IMR-90 (cell line): ENCODE measurements at regions not wholly inside any gene's neighbourhood (a gene's known extent, or its start where the extent isn't known, plus 50 kb on each side); places are given as distances from the start of the nearest gene placed in this dataset.

Experiments
- ATAC-seq: fragments of 200-7000 bp; cut with Tn5 transposase; 2 replicates; pipeline ENCODE4 v1.9.1; 2020; ENCODE audit warnings: low read depth, mild to moderate bottlenecking, moderate library complexity
- BruUV-seq: library from RNA; stranded (reverse); fragments of 400-500 nt; replicated peaks from 2 replicates; lab custom pipeline; 2021; lab: Mats Ljungman, UMichigan
- CTCF ChIA-PET: fragments of 300-600 bp; formaldehyde crosslinking; extraction: SDS; loops from one replicate; lab custom pipeline; 2021; ENCODE audit warnings: antibody characterized with exemption; lab: Yijun Ruan, JAX
- POLR2A ChIA-PET: fragments of 300-600 bp; sonication (Branson Sonifier 250); formaldehyde crosslinking; loops from one replicate; lab custom pipeline; 2022; ENCODE audit warnings: antibody characterized with exemption; ENCODE audit not compliant: unreplicated experiment; lab: Charles Lee
- DNase-seq: peaks from one replicate; pipeline ENCODE4 v3.0.0; 2013
- H2AFZ ChIP-seq: replicated peaks from 2 replicates; pipeline ENCODE3; 2013; ENCODE audit warnings: low read length, mild to moderate bottlenecking; ENCODE audit not compliant: poor library complexity
- H2AK5ac ChIP-seq: 2 replicates; pipeline ENCODE4 v1.6.1; 2013; ENCODE audit warnings: low read depth, low read length, inconsistent platforms
- H2AK9ac ChIP-seq: replicated peaks from 2 replicates; pipeline ENCODE3; 2013; ENCODE audit warnings: mild to moderate bottlenecking, low read depth, low read length, moderate library complexity; ENCODE audit not compliant: poor library complexity
- H2BK120ac ChIP-seq: 2 replicates; pipeline ENCODE4 v1.6.1; 2013; ENCODE audit warnings: low read depth, low read length, inconsistent platforms
- H2BK15ac ChIP-seq: 3 replicates; pipeline ENCODE4 v1.6.1; 2013; ENCODE audit warnings: low read depth, low read length, inconsistent platforms
- H2BK20ac ChIP-seq: 2 replicates; pipeline ENCODE4 v1.6.1; 2013; ENCODE audit warnings: low read depth, mild to moderate bottlenecking, inconsistent platforms, low read length, moderate library complexity
- H2BK5ac ChIP-seq: 2 replicates; pipeline ENCODE4 v1.6.1; 2013; ENCODE audit warnings: mild to moderate bottlenecking, low read depth, low read length, inconsistent platforms; ENCODE audit not compliant: poor library complexity, severe bottlenecking
- H3K14ac ChIP-seq: replicated peaks from 2 replicates; pipeline ENCODE4 v1.6.1; 2013; ENCODE audit warnings: low read depth, low read length, inconsistent platforms
- H3K18ac ChIP-seq: 2 replicates; pipeline ENCODE4 v1.6.1; 2013; ENCODE audit warnings: low read depth, low read length, control low read depth
- H3K23ac ChIP-seq: 2 replicates; pipeline ENCODE4 v1.6.1; 2013; ENCODE audit warnings: low read depth, low read length, inconsistent platforms
- H3K27ac ChIP-seq: 2 replicates; pipeline ENCODE4 v1.5.1; 2013; ENCODE audit warnings: mild to moderate bottlenecking, control low read depth, low read length; ENCODE audit not compliant: insufficient read depth
- H3K27me3 ChIP-seq: 2 replicates; pipeline ENCODE4 v1.6.1; 2013; ENCODE audit warnings: low read length; ENCODE audit not compliant: control insufficient read depth, insufficient read depth
- H3K36me3 ChIP-seq: 2 replicates; pipeline ENCODE4 v1.6.1; 2013; ENCODE audit warnings: low read length, mixed read lengths; ENCODE audit not compliant: control insufficient read depth, insufficient read depth
- H3K4ac ChIP-seq: 2 replicates; pipeline ENCODE4 v1.6.1; 2013; ENCODE audit warnings: low read depth, low read length, inconsistent platforms
- H3K4me1 ChIP-seq: 2 replicates; pipeline ENCODE4 v1.6.1; 2013; ENCODE audit warnings: low read length, mixed read lengths; ENCODE audit not compliant: control insufficient read depth, insufficient read depth
- H3K4me2 ChIP-seq: 2 replicates; pipeline ENCODE4 v1.6.1; 2013; ENCODE audit warnings: low read depth, mild to moderate bottlenecking, control low read depth, low read length, moderate library complexity
- H3K4me3 ChIP-seq: 2 replicates; pipeline ENCODE4 v1.5.1; 2013; ENCODE audit warnings: low read depth, mild to moderate bottlenecking, control low read depth, low read length, moderate library complexity; ENCODE audit not compliant: insufficient read depth
- H3K56ac ChIP-seq: 2 replicates; pipeline ENCODE4 v1.6.1; 2013; ENCODE audit warnings: low read length, inconsistent platforms; ENCODE audit not compliant: insufficient read depth; ENCODE audit errors: extremely low read depth
- H3K79me1 ChIP-seq, 2 experiments: 2 replicates each; pipeline ENCODE4 v1.6.1; 2013; ENCODE audit warnings: low read length in 2 of 2, inconsistent platforms in 1 of 2, low read depth in 1 of 2
- H3K9ac ChIP-seq: 2 replicates; pipeline ENCODE4 v1.6.1; 2013; ENCODE audit warnings: low read depth, low read length, control low read depth
- H3K9me1 ChIP-seq: 2 replicates; pipeline ENCODE4 v1.6.1; 2013; ENCODE audit warnings: low read length, inconsistent platforms; ENCODE audit not compliant: insufficient read depth
- H3K9me3 ChIP-seq: 2 replicates; pipeline ENCODE4 v1.6.1; 2013; ENCODE audit warnings: low read length; ENCODE audit not compliant: control insufficient read depth, insufficient read depth
- H4K20me1 ChIP-seq: 2 replicates; pipeline ENCODE4 v1.6.1; 2013; ENCODE audit warnings: low read length, inconsistent platforms; ENCODE audit not compliant: insufficient read depth
- H4K5ac ChIP-seq: 2 replicates; pipeline ENCODE4 v1.6.1; 2013; ENCODE audit warnings: mild to moderate bottlenecking, low read depth, low read length, control low read depth
- H4K8ac ChIP-seq, 2 experiments: 2 replicates each; pipeline ENCODE4 v1.6.1; 2013; ENCODE audit warnings: low read depth in 2 of 2, low read length in 2 of 2, control low read depth in 1 of 2, inconsistent platforms in 1 of 2
- H4K91ac ChIP-seq: 2 replicates; pipeline ENCODE4 v1.6.1; 2013; ENCODE audit warnings: low read depth, low read length, inconsistent platforms; ENCODE audit not compliant: insufficient read depth
- CHD1 ChIP-seq: IDR thresholded peaks from 2 replicates; pipeline ENCODE4 v1.6.1; 2012; ENCODE audit warnings: low read depth, low read length, improper control_type of control experiment
- MAFK ChIP-seq: IDR thresholded peaks from 2 replicates; pipeline ENCODE4 v1.6.1; 2012; ENCODE audit warnings: low read depth, low read length, improper control_type of control experiment
- MXI1 ChIP-seq: IDR thresholded peaks from 2 replicates; pipeline ENCODE4 v1.6.1; 2012; ENCODE audit warnings: low read depth, mild to moderate bottlenecking, low read length, moderate library complexity, borderline replicate concordance
- SMC3 ChIP-seq: fragments of 150-350 bp; IDR thresholded peaks from 2 replicates; pipeline ENCODE4 v1.6.1; 2016; ENCODE audit warnings: low read depth, mild to moderate bottlenecking, antibody characterized with exemption, low read length, moderate library complexity
- WGBS, 2 experiments: methylation state at CpG; one replicate each; pipeline versions ENCODE4 v1.1.5 to v1.1.7; 2013; ENCODE audit warnings: missing lambda C conversion rate in 2 of 2; ENCODE audit not compliant: insufficient read length in 1 of 2; ENCODE audit errors: extremely low coverage in 2 of 2; 5-methylcytosine and 5-hydroxymethylcytosine counted together
- dilution Hi-C: fragments of 300-500 bp; cut with HindIII; formaldehyde crosslinking; loops from one replicate; pipeline ENCODE4 v1.14.3; 2018; ENCODE audit warnings: low sequenced_read_pairs; ENCODE audit not compliant: unreplicated experiment
- in situ Hi-C: fragments of 300-500 bp; cut with MboI; formaldehyde crosslinking; loops from 3 replicates; pipeline ENCODE4 v1.14.3; 2019; ENCODE audit warnings: low sequenced_read_pairs, inconsistent platforms, mixed read lengths
- intact Hi-C: fragments of 100-400 bp; cut with micrococcal nuclease; formaldehyde crosslinking; loops from 2 replicates; pipeline ENCODE4 v1.10.0; 2022
- TF ChIP-seq, protein P1 (sequence below): fragments of 150-350 bp; IDR thresholded peaks from 2 replicates; pipeline ENCODE4 v1.6.1; 2016; ENCODE audit warnings: low read depth, mild to moderate bottlenecking, low read length, moderate library complexity, borderline replicate concordance

DNA sequence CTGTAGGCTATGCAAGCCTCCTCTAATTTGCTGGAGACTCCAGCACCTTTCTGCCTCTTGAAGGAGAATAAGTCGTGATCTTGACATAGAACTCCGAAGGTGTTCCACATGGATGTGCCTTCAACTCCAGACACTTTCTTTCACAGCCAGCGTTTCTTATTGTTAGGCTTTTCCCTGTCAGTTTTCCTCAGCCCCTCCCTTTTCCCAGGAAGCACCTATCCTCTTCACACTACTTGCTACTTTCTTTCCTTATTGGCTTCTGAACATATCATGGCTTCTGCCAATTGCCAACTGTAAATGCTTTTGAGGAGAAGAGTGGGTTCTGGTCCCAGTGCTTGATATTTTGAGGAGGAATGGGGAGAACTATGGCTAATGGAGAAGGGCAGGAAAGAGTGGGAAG lies 216.3 kb upstream of the PGR start:
- Histone ChIP-seq H3K27me3 (no peaks in the 10 kb centered on the region), H3K4me1 (no peaks in the 10 kb centered on the region), H3K79me1 (no peaks in the 10 kb centered on the region), H3K14ac (no peak overlapping the region), H3K9me3 (no peaks in the 10 kb centered on the region), H3K9ac (no peak overlapping the region), H4K91ac (no peak overlapping the region), H3K4ac (no peak overlapping the region), H2BK20ac (no peak overlapping the region), H3K9me1 (no peaks in the 10 kb centered on the region), H2BK15ac (no peak overlapping the region), H2AK5ac (no peak overlapping the region), H3K4me3 (no peak overlapping the region), H3K27ac (no peak overlapping the region), H2BK120ac (no peak overlapping the region), H4K5ac (no peak overlapping the region), H2AFZ (no peak overlapping the region), H3K23ac (no peak overlapping the region), H3K18ac (no peak overlapping the region), H3K4me2 (no peak overlapping the region), H2AK9ac (no peak overlapping the region), H4K8ac (no peak overlapping the region; a peak in 1 of 4 replicates), H2BK5ac (no peak overlapping the region), H3K56ac (no peak overlapping the region), H3K36me3 (no peaks in the 10 kb centered on the region), H4K20me1 (no peaks in the 10 kb centered on the region)
- WGBS, 2 experiments: 89% methylated on average over 3 of the region's 3 CpGs; no CpG with 5 or more reads in 1 of the 2 experiments
- DNase-seq (no peak), ATAC-seq (no peak)
- CTCF ChIA-PET: no interaction called here
- POLR2A ChIA-PET: no interaction called here
- no peak for TF ChIP-seq MXI1
- TF ChIP-seq SMC3: no peak
- TF ChIP-seq, protein P1, sequence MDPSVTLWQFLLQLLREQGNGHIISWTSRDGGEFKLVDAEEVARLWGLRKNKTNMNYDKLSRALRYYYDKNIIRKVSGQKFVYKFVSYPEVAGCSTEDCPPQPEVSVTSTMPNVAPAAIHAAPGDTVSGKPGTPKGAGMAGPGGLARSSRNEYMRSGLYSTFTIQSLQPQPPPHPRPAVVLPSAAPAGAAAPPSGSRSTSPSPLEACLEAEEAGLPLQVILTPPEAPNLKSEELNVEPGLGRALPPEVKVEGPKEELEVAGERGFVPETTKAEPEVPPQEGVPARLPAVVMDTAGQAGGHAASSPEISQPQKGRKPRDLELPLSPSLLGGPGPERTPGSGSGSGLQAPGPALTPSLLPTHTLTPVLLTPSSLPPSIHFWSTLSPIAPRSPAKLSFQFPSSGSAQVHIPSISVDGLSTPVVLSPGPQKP: no peak
- no peak for TF ChIP-seq MAFK
- no peak for TF ChIP-seq CHD1
- in situ Hi-C loops (no loop called here), dilution Hi-C loops (no loop called here), intact Hi-C loops (no loop called here)
- BruUV-seq: no TSS peak
